Ammon's horn (tissue), 1 donor: ENCODE measurements at regions not wholly inside any gene's neighbourhood (a gene's known extent, or its start where the extent isn't known, plus 50 kb on each side); places are given as distances from the start of the nearest gene placed in this dataset.
A peak's percentile ranks its signal among the peaks of the same experiment; 100 is the strongest.

Source experiments
- DNase-seq: peaks from one replicate; pipeline ENCODE4 v3.0.0-alpha.2; 2016; ENCODE audit warnings: low spot score

DNA sequence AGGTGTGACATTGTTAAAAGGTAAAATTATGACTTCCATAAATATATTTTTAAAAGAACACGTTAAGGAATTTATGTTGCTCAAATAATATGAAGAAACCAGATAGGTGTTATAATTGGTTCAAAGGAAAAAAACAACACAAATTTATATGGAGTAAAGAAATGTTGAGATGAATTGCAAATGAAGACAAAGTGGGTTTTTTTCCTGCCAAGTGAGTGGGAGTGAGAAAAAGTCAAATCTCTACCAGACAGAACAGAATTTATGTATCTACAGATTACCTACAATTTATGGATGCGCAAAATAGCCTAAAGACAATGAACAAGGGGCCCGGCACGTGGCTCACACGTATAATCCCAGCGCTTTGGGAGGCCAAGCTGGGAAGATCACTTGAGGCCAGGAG, 159.7 kb upstream of the SLC1A4 start:
- DNase-seq = no peak

DNA sequence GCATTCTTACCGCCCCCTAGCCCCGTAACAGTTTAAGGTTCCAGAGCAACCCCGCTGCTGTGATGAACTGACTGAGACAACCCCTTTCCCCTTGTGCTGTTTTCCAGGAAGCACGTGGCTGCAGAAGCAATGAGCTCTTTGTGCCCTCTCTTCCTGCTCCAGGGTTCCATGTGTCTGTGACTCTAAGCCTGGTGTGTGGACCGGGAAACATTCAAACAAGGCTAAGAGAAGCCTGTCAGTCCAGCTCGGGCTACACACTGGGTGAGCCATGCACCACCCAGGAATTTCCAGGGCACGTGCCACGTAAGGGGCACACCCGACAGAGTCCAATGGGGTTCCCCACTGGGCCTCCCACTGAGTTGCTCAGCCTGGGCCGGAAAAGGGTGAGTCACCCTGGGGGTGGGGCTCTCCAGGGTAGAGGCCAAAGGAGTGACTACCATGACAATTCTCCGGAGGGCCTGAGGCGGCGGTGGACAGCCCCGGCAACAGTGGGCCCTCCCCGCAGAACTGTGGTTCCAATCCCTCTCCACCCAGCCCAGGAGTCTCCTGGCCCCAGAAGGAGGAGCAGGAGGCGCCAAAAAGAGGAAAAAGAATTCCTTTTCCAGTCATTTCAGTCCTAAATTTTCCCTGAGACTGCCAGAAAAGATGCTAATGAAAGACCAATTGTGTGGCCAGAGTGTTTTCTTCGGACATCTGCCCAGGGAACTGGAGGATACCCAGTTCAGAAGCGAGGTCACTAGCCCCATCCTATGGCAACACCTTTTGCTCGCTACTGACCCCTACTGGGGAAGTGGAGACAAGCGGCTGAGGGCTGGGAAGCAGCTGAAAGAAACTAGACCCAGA, 157.8 kb upstream of the SLC1A4 start:
- peak; percentile 82 for DNase-seq

DNA sequence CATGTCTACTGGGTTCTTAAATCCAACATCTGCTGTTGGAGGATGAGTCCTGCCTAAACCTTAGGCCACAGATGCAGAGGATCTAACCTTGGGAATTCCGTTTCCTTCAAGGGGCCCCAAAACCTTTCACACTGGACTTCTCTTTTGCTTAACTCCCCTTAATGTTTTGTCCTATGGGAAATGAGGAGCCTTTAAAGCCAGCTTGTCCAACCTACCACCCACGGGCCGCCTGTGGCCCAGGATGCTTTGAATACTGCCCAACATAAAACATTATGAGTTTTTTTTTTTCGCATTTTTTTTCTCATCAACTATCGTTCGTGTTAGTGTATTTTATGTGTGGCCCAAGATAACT, 157.2 kb upstream of the SLC1A4 start:
- DNase-seq = no peak

DNA sequence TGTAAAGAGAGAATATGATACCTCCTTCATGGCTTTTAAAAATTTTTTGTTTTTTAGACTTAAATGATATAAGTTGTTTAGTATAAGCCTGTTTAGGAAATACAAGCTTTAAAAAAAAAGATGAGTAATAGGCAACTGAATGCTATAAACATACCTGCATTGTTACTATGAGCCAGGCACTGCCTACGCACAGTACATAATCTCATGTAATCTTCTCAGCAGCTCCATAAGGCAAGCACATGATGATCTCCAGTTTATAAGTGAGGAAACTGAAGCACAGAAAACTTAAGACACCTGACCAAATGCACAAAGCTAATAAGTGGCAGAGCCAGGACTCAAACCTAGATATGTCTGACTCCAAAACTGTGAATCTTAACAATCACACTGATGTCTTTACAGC, 156.3 kb upstream of the SLC1A4 start:
- DNase-seq = no peak

DNA sequence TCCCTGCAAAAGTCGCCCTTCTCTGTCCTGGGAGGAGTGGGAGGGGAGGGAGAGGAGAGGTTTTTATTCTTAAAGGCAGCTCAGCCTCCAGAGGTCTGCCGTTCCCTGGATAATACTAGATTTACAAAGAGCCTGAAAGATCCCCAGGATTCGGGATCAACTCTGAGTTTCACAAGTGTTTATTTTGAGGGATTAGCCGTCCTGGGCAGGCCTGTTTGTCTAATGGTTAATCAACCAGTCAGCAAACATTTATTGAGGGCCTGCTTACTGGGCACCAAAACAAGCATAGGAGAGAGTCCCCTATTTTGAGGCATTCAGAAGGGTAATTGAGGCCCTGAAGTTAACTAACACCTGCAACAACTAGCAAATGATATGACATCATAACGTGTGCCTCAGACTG, 152.6 kb upstream of the SLC1A4 start:
- no peak for DNase-seq

DNA sequence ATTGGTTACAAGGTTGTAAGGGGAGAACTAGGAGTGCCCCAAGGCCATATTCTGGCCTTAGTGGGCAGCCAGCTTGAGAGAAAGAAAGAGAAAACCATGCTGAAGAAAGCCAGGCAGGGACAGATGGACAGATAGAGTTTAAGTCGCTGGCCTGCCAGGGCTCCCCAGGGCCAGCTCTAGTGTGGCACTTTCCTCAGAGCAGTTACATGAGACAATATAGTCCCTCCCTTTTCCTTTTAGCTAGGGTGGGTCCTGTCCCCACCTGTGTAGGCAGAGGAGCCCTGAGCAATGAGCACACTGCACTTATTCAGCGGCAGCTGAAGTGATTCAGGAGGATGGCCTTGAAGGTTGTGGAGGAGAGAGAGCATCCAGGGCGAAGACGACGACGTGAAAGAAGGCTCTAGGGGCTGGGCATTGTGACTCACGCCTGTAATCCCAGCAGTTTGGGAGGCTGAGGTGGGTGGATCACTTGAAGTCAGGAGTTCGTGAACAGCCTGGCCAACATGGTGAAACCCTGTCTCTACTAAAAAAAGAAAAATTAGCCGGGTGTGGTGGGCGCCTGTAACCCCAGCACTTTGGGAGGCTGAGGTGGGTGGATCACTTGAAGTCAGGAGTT, 152.0 kb upstream of the SLC1A4 start:
- DNase-seq = no peak

DNA sequence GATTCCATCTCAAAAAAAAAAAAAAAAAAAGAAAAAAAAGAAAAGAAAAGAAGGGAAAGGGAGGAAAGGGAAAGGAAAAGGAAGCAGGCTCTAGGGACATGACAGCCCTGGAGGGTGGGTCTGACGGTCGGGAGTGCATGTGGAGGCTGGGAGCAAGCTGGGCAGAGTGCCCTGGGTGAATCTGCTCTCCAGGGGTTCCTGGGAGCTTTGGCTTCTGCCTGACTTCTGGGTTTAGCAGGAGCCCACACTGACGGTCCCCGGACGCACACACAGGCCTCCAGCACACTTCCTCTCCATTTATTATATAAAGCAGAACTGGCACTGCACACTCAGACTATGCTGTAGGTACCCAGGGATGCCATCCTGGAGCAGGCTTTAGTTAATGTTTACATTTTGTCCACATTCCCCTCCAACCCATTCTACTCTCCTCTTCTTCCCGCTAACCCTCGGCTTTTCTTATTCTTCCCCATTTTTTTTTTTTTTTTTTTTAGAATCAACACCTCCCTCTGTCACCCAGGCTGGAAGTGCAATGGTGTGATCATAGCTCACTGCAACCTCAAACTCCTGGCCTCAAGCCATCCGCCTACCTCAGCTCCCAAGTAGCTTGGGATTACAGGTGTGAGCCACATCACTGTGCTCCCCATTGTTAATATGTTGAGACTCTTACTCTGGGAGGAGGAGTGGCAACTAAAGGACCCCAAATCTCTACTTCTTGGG, 151.1 kb upstream of the SLC1A4 start:
- DNase-seq = peak; percentile 49

DNA sequence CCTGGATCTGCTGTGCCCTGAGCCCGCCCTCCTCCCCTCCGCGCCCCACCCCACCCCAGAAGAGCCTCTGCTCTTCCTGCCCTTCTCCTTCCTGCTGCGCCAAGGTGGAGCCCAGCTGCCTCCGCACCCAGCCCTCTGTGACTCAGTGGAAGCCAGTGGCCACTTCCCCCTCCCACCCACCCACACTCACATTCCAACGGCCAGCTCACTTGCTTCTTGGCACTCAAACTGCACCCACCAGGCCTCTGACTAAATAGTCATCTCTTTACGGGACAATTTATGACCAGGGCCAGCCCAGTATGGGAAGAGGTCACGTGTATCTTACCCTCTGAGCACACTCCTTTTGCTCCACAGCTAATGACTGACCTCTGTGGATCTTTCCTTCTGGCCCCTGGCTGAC, 150.4 kb upstream of the SLC1A4 start:
- DNase-seq = no peak

DNA sequence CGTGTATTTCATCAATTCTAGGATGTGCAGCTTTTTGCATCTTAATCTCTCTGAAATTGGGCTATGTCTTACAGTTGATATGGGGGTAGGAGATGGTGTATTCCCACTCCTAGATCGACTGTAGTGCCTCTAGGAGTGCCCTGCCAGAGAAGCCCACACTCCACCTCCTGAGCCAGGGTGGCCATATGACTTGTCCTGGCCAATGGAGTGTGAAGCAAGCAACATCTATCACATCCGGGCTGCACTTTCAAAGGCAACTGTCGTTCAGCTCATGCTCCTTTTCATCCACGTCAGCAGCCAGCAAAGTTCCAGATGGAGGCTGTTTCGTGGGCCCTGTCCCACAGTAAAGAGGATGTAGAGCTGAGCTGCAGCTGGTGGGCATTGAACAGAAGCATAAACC, 149.4 kb upstream of the SLC1A4 start:
- DNase-seq = no peak

DNA sequence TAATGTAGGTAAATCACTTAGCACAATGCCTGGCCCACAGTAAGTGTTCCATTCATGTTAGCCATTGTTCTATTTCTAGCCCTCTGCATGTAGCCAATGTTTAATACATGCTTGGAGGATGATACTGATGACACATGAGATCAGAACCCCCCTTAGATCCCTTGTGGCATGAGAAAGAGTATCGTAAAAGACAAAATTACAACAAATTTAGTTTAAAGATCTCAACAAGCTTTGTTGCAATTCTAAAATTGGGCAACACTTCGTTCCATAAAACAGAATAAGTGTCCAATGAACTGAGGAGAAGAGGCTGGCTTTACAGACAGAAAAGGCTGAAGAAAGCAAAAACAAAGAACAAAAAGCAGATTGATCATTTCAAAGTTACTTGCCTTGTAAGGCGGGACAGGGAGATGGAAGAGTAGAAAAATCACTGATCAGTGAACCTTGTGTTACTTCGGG, 148.7 kb upstream of the SLC1A4 start:
- no peak for DNase-seq

DNA sequence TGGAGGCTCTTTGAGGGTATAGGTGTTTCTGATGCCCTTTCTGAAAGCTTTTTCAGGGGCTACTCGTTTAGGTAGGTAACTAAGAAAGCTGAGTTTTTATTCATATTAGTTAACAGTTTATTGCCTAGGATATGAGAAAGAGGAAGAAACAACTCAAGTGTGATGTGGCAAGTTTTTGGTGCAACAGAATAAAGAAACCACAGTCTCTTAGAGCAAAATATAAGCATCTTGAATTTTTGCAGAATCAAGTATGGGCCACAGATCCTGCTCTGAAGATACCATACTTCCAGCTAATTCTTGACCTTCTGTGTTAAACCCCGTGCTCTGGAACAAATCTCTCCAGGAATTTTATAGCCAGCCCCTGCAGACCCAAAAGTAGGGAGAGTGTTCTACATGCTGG, 147.7 kb upstream of the SLC1A4 start:
- DNase-seq = no peak

DNA sequence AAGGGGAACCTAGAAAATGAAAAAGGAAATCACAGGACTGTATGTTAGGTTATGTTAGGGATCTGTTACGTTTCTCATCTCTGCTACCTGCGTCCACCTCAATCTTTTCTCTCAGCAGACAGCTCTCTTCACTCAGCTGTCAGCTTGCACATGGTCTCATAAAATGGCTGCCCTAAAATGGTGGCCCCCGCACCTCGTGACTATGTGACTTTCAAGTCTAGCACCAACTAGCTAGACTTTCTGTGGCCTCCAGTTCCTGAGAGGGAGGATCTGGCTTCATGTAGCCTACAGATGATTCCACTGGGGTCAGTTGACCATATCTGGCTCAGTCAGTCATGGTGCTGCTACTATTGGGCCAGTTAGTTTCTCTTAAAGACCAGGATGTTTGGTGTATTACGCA, 147.2 kb upstream of the SLC1A4 start:
- DNase-seq = no peak

DNA sequence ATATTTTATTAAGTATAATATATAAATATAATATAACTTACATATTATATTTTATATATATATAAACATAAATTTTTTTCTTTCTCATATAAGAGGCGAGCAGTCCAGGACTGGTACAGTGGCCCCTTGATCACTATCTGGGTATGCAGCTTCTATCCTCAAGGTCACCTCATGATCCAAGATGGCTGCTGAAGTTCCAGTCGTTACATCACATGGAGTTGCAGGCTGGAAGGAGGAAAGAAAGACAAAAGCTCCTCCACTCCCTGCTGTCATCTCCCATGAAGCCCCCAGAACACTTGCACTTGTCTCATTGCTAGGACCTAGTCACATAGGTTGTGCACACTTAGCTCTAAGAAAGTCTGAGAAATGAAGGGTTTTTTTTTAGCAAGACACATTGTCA, 145.1 kb upstream of the SLC1A4 start:
- no peak for DNase-seq

DNA sequence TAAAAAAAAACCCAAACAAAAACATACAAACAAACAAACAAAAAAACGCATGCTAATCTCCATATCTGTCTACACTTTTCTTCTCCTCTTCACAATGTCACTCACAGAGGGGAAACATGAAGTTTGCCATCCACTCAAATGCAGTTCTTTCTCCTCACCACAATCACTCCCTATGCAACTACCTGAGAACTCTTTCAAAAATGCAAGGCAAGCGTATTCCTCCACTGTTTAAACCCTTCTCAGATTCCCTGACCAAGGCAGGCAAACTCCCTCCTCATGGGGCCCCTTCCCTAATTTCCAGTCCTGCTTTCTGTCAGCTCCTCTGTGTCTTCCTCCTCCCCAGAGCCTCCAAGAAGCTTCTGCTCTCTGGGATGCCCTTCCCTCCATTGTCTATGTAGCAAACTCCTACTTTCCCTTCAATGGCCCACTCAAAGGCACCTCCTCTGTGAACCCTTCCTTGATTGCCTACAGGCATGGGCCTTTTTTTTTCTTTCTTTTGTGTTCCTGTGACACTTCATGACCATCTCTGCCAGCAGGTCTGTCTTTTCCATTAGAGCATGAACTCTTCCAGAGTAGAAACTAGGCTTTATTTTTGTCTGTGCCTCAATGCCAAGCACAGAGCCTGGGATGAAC, 143.8 kb upstream of the SLC1A4 start:
- DNase-seq = no peak

DNA sequence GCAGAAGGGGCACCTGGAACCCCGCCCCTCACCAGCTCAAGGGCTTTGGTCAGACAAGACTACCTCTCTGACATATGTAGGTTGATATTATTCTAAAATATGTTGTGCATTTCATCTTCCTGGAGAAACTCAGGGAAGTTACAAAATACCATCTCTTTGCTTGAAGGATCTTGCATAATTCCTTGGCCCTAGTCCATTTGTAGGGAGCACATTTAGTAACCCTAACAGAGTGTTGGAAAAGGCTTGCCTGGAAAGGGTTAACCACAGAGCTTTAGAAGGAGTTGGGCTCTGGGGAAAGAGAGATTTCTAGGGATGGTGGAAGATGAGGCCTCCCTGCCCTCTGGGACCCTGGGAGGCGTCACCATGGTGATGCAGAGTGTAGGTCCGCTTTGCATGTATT, 143.0 kb upstream of the SLC1A4 start:
- DNase-seq = no peak

DNA sequence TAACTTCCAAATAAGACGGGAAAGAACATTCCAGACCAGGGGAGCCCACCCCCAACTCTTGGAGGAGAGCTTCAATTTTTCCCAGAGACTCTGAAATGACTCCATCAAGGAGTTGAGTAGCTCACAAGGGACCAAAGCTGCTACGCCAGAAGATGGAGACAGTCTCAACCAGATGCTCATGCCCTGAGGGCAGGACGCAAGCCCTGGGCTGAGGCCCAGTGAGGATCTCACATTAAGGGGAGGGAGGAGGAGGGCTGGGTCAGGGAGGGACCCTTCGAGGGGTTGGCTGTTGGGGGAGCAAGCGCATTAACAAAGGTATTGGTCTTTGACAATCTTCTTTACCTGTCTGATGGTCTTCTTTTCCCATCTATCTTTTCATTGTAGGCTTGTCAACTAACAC, 141.3 kb upstream of the SLC1A4 start:
- DNase-seq = no peak

DNA sequence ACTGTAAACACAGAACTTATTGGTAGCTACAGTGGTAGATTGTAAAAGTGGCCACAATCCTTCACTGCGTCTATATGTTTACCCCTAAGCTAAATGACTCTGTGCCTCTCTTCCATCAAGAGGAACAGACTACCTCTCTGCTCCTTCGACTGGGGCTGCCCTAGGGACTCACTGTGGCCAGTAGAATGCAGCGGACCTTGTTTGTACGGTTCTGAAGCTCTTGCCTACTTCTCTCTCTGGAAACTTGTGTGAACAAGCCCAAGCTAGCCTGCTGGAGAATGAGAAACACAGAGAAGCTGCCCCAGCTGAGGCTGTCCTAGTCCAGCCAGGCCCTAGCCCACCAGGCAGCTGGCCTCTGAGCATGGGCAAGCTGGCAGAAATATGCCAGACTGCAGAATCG, 140.8 kb upstream of the SLC1A4 start:
- no peak for DNase-seq

DNA sequence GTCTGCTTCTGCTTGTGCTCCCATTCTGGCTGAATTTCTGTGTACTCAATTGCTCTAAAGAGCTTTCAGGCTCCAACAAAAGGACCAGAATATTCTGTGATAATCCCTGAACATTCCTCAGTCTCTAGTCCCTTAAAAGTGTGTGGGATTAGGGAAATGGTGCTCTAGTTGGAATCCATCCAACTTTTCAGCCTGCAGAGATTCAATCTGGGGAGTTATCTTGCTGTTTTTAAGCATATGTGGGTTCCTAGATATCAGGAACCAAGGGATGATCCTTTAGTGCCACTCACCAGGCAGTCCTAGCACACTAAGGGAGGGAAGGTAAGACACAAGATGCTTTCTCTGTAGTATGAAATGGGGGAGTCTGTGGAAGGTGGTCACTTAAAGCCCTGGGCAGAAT, 140.3 kb upstream of the SLC1A4 start:
- DNase-seq = no peak

DNA sequence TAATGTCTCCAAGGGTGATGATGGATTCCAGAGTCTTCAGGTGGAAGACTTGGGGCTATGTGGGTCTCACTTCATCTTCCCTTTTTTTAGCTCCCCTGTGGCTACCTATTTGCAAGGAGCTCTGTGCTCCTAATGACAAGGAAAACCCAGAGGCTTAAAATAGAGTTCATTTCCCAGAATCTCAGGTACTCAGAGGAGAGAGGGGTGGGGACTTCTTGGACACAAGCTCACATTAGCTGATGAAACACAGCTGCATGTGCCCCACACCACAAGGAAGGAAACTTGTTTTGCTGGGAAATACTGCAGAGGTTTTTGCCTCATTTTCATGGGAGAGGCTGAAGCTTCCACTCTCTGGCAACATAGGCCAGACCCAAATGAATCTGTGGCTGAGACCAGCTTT, 138.6 kb upstream of the SLC1A4 start:
- no peak for DNase-seq

DNA sequence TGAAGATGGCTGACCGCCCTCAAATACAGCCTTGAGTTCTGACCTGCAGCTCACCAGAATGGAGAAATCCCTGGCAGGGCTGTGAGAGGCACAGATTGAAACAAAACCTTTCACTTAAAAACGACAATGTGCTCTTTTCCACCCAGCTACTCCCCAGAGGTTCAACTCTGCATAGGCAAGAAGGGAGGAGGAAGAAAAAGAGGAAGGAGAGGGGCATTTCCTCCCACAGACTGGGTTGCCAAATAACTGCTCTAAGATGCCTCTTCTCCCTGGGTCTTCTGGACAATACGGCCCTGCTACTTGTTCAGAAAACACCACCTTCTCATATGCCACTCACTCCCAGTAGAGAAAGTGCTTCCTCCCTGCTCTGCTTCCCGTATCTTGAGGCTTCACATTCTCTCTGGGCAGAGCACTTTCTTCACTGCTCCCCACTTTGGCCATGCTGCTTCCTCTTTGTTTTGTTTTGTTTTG, 136.4 kb upstream of the SLC1A4 start:
- DNase-seq = peak; percentile 62

DNA sequence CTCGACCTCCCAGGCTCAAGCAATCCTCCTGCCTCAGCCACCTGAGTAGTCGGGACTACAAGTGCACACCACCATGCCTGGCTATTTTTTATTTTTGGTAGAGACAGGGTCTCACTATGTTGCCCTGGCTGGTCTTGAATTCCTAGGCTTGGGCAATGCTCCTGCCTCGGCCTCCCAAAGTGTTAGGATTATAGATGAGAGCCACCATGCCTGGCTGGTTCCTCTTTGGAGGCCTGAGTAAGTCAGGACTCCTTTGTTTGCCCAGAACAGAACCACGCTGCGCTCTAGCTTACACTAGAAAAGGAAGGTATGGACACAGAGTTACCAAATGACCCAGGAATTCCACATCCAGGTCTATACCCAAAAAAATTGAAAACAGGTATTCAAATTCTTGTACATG, 135.9 kb upstream of the SLC1A4 start:
- no peak for DNase-seq

DNA sequence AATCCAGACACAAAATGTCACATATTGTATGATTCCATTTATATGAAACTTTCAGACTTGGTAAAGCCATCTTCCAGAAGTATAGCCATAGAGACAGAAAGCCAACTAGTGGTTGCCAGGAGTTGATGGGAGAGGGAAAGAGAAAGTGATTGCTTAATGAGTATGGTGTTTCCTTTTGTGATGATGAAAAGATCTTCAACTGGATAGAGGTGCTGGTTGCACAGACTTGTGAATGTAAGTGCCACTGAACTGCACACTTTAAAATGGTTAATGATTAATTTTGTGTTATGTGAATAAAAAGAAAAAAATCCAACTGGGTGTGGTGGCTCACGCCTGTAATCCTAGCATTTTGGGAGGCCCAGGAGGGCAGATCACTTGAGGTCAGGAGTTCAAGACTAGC, 135.3 kb upstream of the SLC1A4 start:
- no peak for DNase-seq

DNA sequence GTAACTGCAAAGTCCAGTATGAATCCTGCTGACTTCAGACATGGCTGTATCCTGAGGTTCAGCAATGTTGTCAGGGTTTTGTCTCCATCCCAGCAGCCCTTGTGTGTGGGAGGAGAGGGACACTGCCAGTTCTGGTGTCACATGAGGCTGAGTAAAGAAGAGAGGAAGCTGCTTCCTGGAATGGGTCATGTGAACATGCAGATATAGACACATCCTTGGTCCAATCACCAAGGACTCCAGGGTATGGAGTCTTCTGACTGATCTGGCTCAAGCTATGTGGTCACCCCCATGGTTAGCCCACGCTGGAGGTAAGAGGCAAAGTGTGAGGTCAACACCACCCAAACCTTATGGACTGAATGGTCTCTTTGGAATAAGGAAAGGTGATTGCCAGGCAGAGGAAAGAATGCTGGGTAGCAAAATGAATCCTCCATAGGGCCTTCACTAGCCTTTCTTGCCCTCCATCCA, 134.4 kb upstream of the SLC1A4 start:
- peak; percentile 66 for DNase-seq
